ENCODE measurements at regions not wholly inside any gene's neighbourhood (a gene's known extent, or its start where the extent isn't known, plus 50 kb on each side); places are given as distances from the start of the nearest gene placed in this dataset.

DNA sequence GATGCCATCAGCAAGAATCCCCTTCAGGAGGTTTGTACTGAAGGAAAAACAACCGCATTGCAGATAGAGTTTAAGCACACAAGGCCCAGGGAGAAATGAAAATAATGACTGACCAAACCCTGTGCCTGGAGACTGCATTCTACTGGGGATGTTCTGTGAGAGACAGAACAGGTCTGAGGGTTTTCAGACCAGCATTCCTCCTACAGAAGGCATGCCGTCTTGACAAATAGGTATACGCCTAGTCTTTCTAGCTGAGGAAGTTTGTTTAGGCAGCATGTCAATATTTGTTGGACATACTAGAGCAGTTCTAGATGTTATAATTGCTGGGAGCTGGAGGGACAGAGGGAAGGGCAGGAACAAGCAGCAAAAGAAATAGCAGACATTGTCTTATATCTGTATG is 68.4 kb upstream of the SCOC start:
- TF ChIP-seq POLR2AphosphoS5 (IDR thresholded peaks at IDR 0.05; ENCODE audit: low read depth, low read length) (no peak), POLR2A (IDR thresholded peaks at IDR 0.05; ENCODE audit: low read depth, low read length) (no peak), TAF1 (IDR thresholded peaks at IDR 0.05; ENCODE audit: low read depth, low read length) (no peak)

Measured in GM12891 (cell line).